T47D (cell line): ENCODE measurements at regions not wholly inside any gene's neighbourhood (a gene's known extent, or its start where the extent isn't known, plus 50 kb on each side); places are given as distances from the start of the nearest gene placed in this dataset.

Experiments
- DNase-seq, 2 experiments: peaks; one replicate each; pipeline versions ENCODE4 v3.0.0 to v3.0.0-alpha.2; 2011 to 2012; ENCODE audit warnings: low read depth in 1 of 2, low spot score in 1 of 2
- JUND ChIP-seq: IDR thresholded peaks from 2 replicates; pipeline ENCODE4 v1.6.1; 2012; ENCODE audit warnings: low read depth
- in situ Hi-C: cut with HindIII; loops from 2 replicates; pipeline ENCODE4 v1.10.0; 2016; ENCODE audit warnings: low sequenced_read_pairs, low pct_unique_long_range_greater_than_20kb

DNA sequence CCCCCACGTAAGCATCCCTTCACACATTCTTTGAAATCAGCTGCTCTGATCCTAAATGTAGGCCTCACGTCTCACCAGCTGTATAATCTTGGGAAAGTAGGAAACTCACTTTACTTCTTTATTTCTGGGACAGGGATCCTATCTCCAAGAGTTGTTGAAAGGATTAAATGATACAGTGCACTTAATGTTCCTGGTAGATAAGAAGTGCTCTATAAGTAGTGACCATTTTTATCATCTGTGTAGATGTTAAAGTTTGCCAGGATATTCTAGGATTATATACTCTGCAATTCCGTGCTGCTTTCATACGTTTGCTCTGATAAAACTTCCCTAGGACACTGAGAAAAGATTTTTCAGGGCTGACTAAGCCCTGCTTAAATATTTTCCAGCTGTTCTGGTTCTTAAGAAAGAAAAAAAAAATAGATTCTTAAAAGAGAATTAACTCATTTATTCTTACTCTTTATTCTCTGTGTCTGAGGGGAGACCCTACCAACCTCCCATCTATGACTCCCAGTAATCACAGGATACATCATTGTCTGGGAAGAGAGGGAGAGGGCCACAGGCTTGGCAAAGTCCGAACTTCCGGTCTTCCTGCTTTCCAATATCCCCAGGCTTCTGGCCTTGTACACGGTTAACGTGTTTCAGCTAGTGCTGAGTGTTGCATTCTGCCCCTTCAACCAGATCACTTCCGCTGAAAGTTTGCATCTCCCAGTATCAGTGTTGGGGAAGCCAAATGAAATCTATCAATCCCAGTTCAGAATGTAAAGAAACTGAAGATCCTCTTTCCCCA lies 269.2 kb downstream of the TRIML1 start:
- in situ Hi-C loops = no loop called here
- TF ChIP-seq JUND = no peak
- DNase-seq = no peak

DNA sequence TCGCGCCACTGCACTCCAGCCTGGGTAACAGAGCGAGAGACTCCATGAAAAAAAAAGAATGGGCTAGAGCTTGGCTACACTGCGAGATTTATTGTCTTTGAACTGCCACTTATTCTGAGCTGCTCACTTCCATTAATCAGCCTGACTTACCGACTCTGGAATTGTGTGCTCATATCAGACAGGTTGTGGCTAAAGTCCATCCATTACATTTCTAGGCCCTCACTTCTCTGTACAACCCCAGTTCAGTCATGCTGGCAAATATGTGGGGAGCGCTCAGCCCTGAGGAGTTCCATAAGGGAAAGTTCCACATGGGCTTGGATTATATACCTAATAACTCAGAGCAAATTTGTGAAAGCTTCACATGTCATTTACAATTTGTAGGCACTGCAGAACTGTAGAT lies 270.6 kb downstream of the TRIML1 start:
- in situ Hi-C loops = no loop called here
- no peak for TF ChIP-seq JUND

DNA sequence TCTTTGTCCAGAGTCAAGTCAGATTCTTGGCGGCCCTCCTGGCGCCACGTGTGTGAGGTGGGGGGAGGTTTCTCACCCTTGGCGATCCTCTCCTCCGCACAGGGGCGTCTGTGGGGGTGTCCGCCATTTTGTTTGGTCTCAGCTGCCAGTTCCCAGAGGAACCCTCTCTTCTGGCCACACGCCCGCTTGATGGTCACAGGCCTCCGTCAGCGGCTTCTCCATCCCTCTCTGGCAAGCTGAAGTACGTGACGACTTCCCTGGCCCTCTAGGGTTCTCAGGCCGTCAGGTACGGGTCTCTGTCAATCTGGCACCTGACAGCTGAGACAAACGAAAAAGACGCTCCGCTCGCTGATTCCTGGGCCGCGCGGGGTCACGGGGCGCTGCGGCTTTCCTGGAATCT lies 272.6 kb downstream of the TRIML1 start:
- no peak for DNase-seq
- no peak for TF ChIP-seq JUND
- in situ Hi-C loops = no loop called here

More for the DNA sequence above, 270.6 kb downstream of the TRIML1 start:
- DNase-seq = no peak

DNA sequence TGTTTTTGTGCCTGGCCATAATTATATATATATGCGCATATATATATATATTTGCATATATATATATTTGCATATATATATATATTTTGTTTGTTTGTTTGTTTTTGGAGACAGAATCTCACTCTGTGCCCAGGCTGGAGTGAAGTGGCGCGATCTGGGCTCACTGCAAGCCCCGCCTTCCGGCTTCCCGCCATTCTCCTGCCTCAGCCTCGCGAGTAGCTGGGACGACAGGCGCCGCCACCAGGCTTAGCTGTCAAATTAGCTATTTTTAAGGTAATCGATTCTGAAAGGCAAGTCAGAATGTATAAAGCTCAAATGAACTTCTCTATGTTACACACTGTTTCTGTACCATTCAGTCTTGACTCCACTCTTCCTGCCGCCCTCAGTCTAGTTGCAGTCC lies 273.3 kb downstream of the TRIML1 start:
- DNase-seq = no peak
- in situ Hi-C loops = no loop called here
- TF ChIP-seq JUND = no peak

DNA sequence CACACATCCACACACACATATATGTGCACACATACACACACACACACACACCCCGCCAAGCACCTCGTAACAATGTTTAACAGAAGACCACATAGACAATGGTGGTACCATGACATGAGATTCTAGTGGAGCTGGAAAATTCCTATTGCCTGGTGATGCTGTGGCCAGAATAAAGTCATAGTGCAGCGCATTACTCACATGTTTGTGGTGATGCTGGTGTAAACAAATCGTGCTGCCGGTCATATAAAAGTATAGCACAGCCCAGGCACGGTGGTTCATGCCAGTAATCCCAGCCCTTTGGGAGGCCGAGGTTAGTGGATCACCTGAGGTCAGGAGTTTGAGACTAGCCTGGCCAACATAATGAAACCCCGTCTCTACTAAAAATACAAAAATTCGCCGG lies 275.2 kb downstream of the TRIML1 start:
- no peak for TF ChIP-seq JUND
- no peak for DNase-seq
- in situ Hi-C loops = no loop called here

DNA sequence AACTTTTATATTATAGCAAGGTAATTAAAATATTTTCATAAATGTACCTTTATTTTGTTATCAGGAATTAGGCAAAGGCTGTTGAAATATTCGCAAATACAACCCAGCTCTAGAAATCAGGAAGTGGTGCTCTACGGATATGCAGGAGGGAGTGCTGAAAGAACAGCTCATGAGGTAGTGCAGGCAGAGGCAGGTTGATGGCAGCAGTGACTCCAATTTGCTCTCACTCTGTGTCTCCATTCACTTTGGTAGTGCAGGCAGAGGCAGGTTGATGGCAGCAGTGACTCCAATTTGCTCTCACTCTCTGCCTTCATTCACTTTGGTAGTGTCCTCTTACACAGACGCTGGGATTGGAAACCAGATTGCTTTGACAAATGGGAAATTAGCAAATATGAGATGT lies 277.9 kb downstream of the TRIML1 start:
- DNase-seq = peak; percentile 26 to 82

DNA sequence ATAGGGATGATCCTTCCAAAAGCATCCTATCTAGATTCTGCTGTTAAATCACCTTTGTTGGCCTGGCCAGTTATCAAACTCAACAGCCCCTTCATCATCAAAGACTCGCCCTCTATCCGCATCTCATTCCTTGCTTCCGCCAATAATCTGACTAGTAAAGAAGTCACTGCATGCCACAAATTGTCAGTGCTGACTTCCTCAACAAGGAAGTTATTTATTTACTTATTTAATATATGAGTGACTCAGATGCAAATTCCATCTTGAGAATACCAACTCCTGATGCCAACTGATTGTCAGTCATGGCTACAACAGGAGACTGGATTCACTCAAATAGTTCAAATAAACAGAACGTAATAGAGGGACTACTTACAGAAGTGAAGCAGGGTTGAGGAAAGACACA lies 283.8 kb downstream of the TRIML1 start:
- TF ChIP-seq JUND = no peak
- in situ Hi-C loops = no loop called here
- DNase-seq = peak in 1 of 2 experiments; percentile 28

More for the DNA sequence above, 277.9 kb downstream of the TRIML1 start:
- no peak for TF ChIP-seq JUND
- in situ Hi-C loops = no loop called here

DNA sequence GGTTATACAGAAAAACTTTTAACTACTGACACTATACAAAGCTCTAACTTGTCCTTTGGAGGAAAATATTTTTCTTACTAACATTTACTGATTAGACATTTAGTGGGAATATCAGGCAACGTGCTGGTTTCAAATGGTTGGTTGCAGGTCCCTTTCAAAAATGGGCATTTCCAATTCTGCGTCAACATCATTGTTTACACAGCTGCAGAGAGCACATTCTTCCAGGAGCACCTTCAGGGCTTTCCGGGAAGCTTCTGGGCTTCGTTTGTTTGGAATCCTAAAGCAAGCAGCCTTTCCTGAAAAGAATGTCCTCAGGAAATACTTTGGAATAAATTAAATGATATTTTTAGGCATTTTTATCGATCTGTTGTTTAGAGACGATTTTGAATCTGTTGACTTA lies 289.7 kb downstream of the TRIML1 start:
- DNase-seq = peak; percentile 13 to 84
- TF ChIP-seq JUND = no peak
- in situ Hi-C loops = no loop called here

DNA sequence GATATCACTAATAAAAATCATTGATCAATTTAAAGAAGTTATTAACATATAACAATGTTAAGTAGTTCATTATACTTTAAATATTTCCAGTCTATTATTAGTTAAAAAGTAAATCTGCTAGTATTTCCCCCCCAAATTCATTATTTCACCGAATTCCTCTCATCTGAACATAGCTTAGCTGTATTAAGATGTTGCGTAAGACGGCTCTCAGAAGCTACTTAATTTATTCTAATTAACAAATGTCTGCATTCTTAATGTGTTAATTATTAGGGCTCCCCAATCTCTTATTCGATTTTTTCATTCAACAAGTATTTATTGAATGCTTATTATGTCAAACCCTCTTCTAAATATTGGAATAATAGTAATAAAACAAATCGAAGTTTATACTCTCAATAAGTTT lies 290.7 kb downstream of the TRIML1 start:
- DNase-seq = no peak
- in situ Hi-C loops = no loop called here
- no peak for TF ChIP-seq JUND

DNA sequence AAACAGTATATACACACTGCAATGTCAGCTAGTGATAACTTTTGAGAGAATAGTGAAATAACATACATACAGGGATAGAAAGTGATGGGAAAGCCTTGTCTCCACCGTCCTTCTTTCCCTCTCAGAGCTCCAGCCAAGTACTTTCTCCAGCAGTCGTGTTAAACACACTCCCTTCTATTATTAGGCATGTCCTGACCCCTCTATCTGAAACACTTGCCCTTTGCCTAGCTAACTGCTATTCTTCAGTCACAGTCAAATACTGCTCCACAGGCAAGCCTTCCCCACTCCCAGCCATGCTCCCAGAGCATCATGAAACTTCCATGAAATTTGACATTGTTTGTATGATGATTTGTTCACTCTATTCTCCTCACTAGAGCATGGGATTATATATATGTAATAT lies 291.1 kb downstream of the TRIML1 start:
- DNase-seq = no peak
- no peak for TF ChIP-seq JUND
- in situ Hi-C loops = no loop called here

DNA sequence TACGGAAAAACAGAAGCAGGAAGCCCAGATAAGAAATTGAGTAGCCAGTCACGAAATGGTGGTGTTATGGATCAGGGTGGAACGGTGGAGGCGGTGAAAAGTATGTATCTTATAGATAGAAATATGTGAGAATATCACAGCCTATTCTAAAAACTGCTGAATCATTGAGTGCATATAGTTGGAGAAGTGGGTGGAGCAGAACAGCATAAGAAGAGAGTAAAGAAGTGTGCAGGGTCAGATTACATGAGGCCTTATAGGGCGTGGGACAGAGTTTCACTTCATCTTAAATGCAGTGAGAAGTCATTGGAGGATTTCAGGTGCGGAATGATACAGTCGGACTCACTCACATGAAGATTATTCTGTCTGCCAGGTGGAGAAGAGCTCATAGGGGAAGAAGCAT lies 293.1 kb downstream of the TRIML1 start:
- in situ Hi-C loops = no loop called here
- DNase-seq = peak in 1 of 2 experiments; percentile 9

DNA sequence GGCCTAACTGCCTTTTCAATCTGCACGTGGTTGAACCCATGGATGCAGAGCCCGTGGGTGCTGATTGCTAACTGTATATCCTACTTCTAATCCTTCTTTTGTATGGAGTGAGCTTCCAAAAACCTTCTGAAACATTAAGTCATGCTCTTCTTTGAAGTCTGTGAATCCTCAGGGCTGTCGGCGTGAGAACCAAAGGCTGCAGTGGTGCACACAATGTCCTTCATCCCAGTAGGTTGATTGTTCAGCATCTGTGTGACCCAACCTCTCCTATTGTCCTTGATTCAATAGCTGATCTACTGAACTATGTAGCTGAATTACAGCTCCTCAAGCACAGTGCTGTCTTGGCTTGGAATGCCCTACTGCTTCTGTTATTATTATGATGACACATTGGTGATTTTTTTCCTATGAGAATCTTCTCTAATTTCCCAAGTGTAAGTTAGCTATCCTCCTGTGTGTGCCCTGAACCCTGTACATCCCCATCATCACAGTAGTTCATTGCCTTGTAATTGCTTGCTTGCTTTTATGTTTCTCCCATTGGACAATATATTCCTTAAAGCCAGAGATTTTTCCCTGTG lies 294.6 kb downstream of the TRIML1 start:
- TF ChIP-seq JUND = no peak
- no peak for DNase-seq
- in situ Hi-C loops = no loop called here

More for the DNA sequence above, 293.1 kb downstream of the TRIML1 start:
- no peak for TF ChIP-seq JUND

DNA sequence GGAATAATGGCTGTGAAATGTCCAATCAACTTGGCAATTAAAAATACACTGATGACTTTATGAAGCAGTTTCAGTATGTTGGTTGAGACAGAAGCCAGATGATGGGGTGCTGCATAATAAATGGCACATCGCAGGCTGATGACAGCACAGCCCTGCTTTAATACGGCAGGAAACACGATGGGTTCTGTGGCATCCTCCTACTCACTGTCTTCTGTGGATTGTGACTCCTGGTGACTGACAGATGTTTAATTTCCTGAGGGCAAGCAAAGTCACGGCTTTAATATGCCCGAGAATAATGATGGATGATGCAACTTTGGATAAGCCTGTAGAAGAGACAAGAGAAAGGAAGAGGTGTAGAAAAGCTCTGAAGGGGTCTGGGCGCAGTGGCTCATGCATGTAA lies 295.4 kb downstream of the TRIML1 start:
- no peak for DNase-seq
- no peak for TF ChIP-seq JUND
- in situ Hi-C loops = no loop called here
